ENCODE measurements at regions not wholly inside any gene's neighbourhood (a gene's known extent, or its start where the extent isn't known, plus 50 kb on each side); places are given as distances from the start of the nearest gene placed in this dataset.

DNA sequence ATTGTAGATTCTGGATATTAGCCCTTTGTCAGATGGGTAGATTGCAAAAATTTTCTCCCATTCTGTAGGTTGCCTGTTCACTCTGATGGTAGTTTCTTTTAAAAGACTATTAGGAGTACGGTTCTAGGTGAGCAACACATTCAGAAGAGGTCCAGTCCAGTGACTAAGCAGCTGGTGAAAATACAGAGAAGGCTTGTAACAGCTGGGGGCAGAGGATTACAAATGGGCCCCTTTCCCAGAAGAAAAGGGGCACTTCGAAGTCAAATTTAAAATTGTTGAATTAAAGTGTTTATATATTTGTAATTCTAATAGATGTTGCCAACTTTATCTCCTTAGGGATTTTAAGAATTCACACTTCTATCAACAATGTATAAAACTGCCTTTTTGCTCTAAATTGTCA is 720.5 kb downstream of the TLE4 start:
- no peak for DNase-seq

DNA sequence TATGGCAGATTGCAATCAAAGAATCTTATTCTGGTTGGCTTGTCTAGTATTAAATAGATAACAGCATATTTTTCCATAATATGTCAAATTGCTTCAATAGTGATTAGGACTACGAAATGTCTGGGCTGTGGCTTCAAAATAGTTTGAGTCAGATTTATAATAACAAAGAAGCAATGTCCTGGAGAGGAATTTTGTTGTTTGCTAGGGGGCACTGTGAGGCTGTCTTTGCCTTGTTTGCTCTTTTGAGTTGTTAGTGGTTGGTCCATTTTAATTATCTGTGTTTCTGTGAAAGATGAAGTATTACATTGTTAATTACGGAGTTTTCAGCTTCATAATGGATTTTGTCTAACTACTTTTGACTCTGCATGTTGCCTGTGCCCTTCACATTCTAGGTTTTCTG is 713.6 kb downstream of the TLE4 start:
- DNase-seq, result no peak

DNA sequence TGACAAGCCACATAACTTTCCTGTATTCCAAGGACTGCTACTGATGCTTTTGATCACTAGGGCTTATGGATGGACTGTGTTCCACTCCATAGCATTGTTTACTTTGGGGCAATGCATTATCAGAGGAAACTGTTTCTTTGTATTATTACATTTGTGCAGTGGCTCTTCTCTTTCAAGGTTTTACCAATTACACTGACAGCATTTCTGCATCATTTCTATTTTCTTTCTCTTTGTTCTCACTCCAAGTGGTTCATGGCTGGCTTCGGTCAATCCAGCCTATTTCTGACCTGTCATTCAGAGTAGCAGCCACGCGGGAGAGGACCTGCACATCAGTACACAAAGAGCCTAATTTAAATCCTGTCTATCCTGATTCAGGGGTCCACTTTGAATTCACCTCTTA is 711.0 kb downstream of the TLE4 start:
- DNase-seq, result no peak

DNA sequence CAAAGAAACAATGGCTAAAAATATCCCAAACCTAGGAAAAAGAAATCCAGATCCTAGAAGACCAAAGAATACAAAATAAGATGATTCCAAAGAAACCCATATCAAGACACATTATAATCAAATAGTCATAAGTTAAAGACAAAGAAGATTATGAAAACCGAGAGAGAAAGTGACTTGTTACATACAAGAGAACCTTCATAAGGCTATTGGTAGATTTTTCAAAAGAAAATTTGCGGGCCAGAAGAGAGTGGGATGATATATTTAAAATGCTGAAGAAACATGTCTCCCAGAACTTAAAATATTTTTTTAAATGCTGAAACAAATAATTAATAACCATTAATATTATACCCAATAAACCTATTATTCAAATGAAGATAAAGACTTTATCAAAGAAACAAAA is 687.3 kb downstream of the TLE4 start:
- DNase-seq, result no peak

DNA sequence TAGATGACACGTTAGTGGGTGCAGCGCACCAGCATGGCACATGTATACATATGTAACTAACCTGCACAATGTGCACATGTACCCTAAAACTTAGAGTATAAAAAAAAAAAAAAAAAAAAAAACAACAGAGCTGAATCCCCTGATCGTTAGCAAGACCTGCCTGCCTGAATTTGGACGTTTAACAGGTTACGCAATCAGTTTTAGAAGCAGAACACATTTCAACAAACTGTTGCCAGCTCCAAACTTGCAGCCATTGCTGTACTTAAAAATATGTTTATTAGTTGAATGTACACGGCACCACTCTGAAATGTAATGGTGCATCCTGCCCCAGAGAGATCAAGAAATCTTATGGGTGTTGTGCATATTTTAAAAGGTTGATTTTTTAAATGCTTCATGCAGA is 680.0 kb downstream of the TLE4 start:
- DNase-seq, result no peak

DNA sequence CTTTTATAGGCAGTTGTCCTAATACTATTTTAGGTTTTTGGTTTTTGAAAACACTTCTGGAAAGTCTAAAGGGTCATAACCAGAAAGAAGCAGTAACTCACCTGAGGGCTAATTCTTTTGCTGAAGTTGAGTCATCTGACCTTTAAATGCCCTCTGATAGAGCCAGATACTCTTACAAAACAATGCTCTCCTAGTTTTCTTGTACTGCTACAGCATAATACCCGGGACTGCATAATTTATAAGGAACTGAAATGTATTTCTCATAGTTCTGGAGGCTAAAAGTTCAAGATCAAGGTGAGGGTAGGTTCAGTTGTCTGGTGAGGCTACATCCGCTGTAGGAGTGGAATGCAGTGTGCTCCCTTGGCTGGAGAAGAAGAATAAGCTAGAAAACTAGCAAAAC is 670.3 kb downstream of the TLE4 start:
- DNase-seq, result no peak

DNA sequence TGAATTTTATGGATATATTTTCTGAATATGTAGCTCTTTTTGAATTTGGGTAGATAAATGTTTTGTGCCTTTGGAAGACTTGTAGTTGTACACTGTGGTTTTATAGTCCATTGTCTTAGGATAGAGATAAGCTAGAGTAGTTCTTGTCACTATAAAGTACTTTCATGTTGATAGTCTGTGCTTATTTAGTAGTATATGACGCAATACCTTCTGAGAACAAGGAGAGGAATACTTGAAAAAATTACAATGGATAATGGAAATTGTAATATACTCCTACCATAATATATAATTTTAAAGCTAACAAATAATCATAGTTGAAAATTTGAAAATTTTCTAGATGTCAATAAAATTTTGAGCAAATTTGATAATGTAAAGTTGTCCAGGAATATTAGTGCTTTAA is 664.0 kb downstream of the TLE4 start:
- DNase-seq, result no peak

DNA sequence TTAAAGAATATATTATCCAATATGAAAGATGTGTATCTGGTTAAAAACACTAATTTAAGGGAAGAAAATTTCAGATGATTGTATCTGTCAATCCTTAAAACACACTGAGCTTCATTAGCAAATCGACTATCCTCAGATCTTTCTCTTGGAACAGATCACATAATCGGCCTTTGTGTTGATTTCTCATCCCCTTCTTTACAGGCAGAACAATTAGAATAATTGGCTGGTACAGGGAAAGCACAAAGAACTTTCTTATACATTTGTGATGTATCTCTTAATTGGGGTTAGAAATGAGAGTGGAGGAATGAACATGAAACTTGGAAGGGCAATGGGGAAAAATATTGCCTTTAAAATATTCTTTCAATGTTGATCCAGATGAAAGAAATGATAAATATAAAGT is 662.1 kb downstream of the TLE4 start:
- DNase-seq, result no peak

DNA sequence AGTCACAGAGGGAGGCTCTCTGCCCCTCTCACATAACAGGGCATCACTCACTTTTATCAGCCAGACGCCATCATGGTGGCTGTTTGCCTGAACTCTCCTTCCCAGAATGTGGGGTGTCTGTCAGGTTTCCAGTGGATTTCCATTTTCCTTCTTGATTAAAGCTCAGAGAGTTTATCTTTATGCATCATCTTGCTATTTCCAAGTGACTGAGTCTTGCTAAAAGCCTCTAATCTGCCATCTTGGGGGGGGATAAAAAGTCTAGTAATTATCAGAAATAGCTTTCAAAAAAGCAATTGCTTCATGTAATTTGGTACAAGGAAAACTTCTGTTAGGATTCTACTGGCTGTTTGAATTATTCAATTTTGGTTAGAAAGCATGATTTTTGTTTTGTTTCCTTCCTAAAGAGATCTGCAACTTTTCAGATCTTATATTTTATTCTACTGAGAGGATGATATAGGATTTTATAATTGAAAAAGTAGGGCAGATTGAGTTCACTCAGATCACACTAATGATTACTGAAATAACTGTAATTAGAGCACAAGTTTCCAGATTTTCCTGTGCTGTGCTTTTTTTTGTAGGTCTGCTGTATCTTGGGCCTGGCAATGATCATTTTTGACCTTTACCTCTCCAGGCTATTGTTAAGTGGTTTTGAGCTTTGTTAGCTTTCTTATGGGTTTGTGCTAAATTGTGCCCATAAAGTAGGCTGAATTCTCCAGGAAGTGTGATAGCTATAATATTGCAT is 661.5 kb downstream of the TLE4 start:
- no peak for DNase-seq

DNA sequence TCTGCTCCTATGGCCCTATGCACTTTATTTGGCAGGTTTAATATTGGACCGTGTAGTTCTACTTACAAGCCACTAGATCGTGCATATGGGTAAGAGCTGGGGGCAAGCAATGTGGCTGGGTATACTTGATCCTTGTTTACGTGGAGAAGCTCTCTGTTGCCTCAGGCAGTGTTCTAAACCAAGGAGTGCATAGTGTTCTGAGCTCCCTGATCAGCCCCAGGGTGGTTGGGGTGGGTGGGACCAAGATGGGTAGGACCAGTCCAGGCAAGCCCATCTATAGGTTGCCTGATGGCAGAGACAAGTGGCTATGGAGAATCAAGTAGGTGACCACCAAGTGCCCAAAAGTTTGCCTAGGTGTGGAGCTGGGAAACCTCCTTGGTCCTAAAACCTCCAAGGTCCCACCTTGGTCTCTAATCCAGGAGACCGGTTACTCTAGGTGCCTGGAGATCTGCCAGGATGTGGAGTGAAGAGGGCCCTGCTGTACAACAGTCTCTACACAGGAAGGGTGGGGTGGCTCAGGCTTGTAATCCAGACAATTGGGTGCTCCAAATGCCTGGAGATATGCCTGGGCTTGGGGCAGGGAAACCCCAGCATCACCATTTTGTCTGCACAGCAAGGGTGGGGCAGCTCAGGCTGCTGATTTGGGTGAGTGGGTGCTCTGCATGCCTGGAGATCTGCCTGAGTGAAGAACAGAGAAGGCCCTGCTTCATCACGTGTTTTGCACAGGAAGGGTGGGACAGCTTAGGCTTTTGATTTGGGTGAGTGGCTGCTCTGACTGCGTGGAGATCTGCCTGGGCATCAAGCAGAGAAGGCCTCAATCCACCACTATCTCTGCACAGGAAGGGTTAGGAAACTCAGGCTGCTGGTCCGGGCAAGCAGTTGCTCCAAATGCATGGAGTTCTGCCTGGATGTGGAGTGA is 659.8 kb downstream of the TLE4 start:
- DNase-seq, result no peak

DNA sequence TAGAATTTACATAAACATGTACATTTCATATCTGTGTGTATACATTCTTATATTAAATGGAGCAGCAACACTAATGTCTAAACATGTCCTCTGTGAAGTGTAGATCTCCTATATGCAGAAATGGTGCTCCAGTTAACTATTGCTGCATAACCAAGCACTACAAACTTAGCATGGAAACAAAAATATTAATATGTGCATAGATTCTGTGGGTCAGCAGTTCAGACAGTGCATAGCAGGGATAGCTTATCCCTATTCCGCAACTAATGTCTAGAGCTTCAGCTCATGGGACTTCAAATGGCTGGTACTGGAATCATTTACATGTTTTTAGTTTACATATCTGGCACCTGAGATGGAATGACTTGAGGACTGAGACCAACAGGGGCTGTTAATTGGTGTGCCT is 652.1 kb downstream of the TLE4 start:
- no peak for DNase-seq

DNA sequence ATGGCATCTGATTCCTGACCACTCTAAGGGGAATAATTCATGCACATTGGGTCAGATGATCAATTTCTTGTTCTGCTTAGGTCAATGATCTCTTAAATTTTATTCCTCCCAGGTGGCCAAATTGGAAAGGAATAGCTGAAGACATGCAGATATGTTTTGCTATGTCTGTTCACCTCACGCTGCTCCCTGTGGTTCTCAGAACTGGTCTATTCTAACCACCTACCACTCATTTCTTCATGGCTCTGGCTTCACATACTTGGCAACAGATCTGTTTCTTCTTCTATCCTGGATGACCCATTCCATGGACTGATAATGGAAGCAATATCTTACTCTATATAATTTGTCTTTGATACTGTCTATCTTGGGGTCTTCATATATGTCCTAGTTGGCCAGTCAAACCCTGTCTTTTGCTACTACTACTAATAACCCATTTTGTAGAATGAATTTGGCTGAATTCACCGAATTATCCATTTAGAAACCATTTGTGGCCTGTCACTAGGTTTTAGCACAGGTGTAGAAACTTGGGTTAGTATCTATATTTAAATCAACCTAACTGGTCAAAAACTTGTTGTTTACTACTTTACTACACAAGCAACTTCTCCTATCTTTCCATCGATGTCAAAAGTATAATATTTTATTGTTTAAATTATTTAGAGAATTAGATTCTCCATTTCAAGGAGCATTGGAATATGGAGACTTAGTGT is 650.9 kb downstream of the TLE4 start:
- no peak for DNase-seq

DNA sequence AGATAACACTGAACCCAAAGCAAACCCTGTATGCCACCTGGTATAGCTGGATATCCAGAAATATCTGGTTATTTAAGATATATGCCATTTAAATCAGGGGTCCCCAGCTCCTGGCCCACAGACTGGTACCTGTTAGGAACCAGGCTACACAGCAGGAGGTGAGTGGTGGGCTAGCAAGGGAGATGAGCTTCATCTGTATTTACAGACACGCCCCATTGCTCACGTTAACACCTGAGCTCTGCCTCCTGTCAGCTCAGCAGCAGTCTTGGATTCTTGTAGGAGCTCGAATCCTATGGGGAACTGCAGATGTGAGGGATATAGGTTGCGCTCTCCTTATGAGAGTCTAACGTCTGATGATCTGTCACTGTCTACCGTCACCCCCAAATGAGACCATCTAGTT is 646.6 kb downstream of the TLE4 start:
- DNase-seq, result no peak

DNA sequence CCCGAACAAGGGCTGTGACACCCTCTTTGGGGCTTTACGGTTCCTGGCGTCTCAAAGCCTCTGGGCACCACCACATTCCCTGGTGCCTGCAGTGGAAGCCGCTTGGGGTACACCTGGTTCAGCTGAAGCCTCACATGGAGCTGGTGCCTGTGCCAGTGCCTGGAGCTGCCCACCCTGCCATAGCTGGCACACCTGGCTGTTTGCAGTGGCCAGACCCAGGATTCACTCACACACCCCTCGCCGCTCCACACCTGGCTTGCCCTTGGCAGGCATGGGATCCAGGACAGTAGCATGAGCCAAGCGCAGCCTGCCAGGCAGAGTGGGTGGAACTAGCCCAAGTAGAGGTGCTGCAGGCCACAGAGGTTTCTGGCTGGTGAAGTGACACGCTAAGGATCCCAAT is 641.8 kb downstream of the TLE4 start:
- no peak for DNase-seq

DNA sequence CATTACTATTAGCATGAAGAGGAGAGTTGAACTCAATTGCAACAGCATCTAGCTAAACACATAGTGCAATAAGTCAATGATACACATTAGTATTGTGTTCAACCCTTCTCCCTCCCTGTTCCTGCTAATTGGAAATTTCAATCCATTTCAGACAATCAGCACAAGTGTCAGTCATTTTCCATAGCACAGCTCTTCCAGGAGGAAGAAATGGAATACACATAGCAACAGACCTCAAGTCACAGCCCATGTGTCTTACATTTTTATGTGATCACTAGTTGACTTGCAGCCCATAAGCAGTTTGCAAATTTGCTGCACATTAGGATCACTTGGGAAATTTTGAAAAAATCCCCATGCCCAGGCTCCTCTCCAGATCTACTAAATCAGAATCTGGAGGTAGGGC is 636.9 kb downstream of the TLE4 start:
- no peak for DNase-seq

DNA sequence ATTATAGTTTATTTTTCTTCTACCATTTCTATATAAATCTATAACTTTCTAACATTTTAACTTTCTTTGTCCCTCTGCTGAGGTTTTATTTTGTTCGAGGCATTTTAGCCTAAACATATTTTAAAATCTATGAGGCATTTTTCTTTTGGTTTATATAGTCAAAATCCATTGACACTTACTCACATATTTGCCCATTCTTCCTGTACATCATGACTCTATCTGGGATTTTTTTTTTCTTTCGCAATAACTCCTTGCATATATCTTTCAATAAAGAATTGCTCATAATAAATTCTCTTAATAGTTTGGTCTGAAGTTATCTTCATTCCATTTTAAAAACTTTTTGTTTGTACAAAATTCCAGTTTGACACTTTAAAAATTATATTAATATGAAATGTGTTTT is 632.3 kb downstream of the TLE4 start:
- DNase-seq, result no peak

DNA sequence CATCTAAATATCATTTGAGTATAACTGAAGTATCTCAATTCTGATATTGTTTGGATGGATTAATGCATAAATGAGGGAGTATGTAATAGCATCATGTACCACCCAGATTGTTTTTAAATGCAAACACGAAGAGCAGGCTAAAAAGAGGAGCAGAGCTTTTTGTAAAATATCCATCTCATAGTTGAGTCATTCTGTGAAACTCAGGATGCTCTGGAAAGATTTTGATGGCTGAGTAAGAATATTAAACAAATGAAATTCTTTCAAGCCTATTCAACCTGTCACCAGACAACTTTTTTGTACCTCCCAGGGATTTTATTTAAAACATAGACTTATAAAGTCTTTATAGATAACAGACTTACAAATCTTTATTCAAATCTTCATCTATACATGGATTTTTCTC is 625.9 kb downstream of the TLE4 start:
- DNase-seq, result no peak

DNA sequence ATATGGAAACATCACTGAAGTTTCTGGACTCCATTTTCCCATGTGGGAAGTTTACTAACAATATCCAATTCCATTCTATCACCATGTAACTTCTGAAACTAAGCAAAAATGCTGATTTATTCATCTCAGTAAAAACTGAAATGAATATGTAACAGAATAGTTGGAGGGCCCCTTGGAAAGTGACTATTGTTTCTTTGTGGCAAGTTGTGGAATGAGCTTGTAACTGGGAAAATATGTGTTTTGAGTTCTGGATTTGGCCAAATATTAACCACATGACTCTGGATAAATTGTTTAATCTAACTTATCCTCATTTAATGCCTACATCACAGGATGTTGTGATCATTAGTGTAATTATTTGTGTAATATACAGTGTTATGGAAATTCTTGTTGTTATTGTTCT is 619.3 kb downstream of the TLE4 start:
- no peak for DNase-seq

DNA sequence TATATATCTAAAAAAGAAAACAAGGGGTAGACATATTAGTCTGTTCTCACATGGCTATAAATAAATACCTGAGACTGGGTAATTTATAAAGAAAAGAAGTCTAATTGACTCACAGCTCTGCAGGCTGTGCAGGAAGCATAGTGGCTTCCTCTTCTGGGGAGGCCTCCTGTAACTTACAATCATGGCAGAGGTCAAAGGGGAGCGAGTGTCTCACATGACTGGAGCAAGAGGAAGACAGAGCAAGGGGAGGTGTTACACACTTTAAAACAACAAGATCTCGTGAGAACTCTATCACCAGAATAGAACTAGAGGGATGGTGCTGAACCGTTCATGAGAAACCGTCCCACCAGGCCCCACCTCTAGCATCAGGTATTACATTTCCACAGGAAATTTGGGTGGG is 616.8 kb downstream of the TLE4 start:
- DNase-seq, result no peak

DNA sequence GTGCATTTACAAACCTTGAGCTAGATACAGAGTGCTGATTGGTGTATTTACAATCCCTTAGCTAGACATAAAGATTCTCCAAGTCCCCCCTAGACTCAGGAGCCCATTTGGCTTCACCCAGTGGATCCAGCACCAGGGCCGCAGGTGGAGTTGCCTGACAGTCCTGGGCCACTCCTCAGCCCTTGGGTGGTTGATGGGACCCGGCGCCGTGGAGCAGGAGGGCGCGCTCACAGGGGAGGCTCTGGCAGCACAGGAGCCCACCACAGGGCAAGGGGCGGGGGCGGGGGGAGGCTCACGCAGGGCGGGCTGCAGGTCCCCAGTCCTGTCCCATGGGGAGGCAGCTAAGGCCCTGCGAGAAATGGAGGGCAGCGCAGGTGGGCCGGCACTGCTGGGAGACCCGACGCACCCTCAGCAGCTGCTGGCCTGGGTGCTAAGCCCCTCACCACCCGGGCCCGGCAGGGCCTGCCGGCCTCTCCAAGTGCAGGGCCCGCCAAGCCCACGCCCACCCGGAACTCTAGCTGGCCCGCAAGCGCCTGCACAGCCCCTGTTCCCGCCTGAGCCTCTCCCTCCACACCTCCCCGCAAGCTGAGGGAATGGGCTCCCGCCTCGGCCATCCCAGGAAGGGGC is 613.5 kb downstream of the TLE4 start:
- DNase-seq, result no peak

DNA sequence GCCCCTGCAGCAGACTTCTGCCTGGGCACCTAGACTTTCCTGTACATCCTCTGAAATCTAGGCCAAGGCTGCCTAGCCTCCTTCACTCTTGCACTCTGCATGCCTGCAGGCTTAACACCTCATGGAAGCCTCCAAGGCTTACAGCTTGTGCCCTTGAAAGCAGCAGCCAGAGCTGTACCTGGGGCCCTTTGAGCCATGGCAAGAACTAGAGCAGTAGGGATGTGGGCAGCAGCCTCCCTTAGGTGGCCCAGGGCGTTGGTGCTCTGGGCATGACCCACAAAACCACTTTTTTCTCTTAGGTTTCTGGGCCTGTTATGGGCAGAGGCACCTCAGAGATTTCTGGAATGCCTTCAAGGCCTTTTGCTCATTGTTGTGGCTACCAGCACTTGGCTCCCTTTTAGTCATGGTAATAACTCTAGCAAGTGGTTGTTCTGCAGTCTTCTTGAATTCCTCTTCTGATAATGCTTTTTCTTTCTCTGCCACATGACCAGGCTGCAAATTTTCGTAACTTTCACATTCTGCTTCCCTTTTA is 606.2 kb downstream of the TLE4 start:
- DNase-seq, result no peak

DNA sequence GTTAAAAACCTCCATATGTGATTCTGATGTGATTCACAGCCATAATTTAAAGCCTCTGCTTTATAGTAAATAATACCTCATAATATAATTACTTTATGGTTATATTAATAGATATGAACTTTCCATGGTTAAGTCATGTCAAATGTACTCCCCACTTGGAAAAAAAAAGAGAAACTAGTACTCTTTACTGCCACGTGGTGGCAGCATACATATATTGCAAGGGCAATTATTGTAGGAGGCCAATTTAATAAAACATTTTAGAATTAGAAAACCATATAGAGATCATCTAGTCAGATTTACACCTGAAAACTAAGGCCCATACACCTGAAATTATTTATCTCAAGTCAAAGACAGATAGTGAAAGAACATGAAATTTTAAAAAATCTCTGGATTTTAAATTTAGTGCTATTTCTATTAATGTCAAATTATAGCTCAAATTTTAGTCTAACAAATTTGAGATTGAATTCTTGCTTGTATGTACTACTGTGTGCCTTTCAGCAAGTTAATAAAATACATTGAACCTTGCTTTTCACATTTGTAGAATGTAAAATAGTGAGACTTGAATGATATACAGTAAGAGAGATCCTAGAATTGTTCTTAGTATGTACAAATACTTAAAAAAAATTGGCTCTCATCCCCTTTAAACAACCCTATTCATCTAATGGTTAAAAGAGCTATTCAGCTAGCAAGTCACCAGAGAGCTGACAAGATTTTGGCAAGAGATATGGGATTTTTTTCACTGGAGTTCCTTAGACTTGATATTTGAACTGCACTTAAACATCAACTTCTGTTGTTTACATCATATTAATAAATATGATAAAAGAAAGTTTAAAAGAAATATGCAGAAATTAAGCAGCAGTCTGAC is 603.8 kb downstream of the TLE4 start:
- DNase-seq, result no peak
